ENCODE measurements at regions not wholly inside any gene's neighbourhood (a gene's known extent, or its start where the extent isn't known, plus 50 kb on each side); places are given as distances from the start of the nearest gene placed in this dataset.

GRCh38 chr2:40579247-40579646 is 127.4 kb upstream of the SLC8A1 start:
- no peak overlapping the region for H2AFZ ChIP-seq (ENCODE audit: low read length)
- TF ChIP-seq CTCF (conservative IDR thresholded peaks at IDR 0.05 in 1 of 2, IDR thresholded peaks at IDR 0.05 in 1 of 2; ENCODE audit: low read depth in 1 of 2, low read length in 2 of 2) (no peak), EZH2 (IDR thresholded peaks at IDR 0.05; ENCODE audit: low read length, missing control alignments) (no peak)
- no peak overlapping the region for H3K4me2 ChIP-seq (ENCODE audit: extremely low read depth, insufficient read depth, low read length)
- peaks cover 6% of the 10 kb centered on the region for H3K4me1 ChIP-seq (ENCODE audit: control insufficient read depth, extremely low read depth, insufficient read depth, low read length)
- no peaks in the 10 kb centered on the region for H4K20me1 ChIP-seq (ENCODE audit: control insufficient read depth, extremely low read depth, insufficient read depth, low read length)
- DNase-seq (ENCODE audit: low read depth in 2 of 2): peak in 1 of 2 donors; percentile 12
- no peaks in the 10 kb centered on the region for H3K79me2 ChIP-seq (ENCODE audit: control insufficient read depth, insufficient read depth, low read length)
- H3K27me3 ChIP-seq (ENCODE audit: control insufficient read depth, insufficient read depth, low read length): no peaks in the 10 kb centered on the region
- H3K4me3 ChIP-seq (replicated peaks in 1 of 4; ENCODE audit: control extremely low read depth in 1 of 4, insufficient read depth in 1 of 4, low read depth in 3 of 4, low read length in 4 of 4): no peak overlapping the region
- H3K9me3 ChIP-seq (ENCODE audit: control insufficient read depth, insufficient read depth, low read depth, low read length): no peaks in the 10 kb centered on the region
- no peak overlapping the region for H3K27ac ChIP-seq (ENCODE audit: insufficient read depth, low read length)
- no peaks in the 10 kb centered on the region for H3K36me3 ChIP-seq (ENCODE audit: control insufficient read depth, insufficient read depth, low read length)
- H3K9ac ChIP-seq (ENCODE audit: insufficient read depth, low read length): no peak overlapping the region

GRCh38 chr2:40584432-40584831 is 132.5 kb upstream of the SLC8A1 start:
- Histone ChIP-seq H3K9ac (ENCODE audit: insufficient read depth, low read length) (no peak overlapping the region), H2AFZ (ENCODE audit: low read length) (no peak overlapping the region), H3K4me2 (ENCODE audit: extremely low read depth, insufficient read depth, low read length) (no peak overlapping the region), H3K4me3 (replicated peaks in 1 of 4; ENCODE audit: control extremely low read depth in 1 of 4, insufficient read depth in 1 of 4, low read depth in 3 of 4, low read length in 4 of 4) (no peak overlapping the region), H4K20me1 (ENCODE audit: control insufficient read depth, extremely low read depth, insufficient read depth, low read length) (no peaks in the 10 kb centered on the region), H3K9me3 (ENCODE audit: control insufficient read depth, insufficient read depth, low read depth, low read length) (no peaks in the 10 kb centered on the region), H3K27me3 (ENCODE audit: control insufficient read depth, insufficient read depth, low read length) (no peaks in the 10 kb centered on the region), H3K4me1 (ENCODE audit: control insufficient read depth, extremely low read depth, insufficient read depth, low read length) (no peaks in the 10 kb centered on the region), H3K79me2 (ENCODE audit: control insufficient read depth, insufficient read depth, low read length) (no peaks in the 10 kb centered on the region), H3K27ac (ENCODE audit: insufficient read depth, low read length) (no peak overlapping the region), H3K36me3 (ENCODE audit: control insufficient read depth, insufficient read depth, low read length) (no peaks in the 10 kb centered on the region)
- TF ChIP-seq CTCF (conservative IDR thresholded peaks at IDR 0.05 in 1 of 2, IDR thresholded peaks at IDR 0.05 in 1 of 2; ENCODE audit: low read depth in 1 of 2, low read length in 2 of 2): no peak
- no peak for TF ChIP-seq EZH2 (IDR thresholded peaks at IDR 0.05; ENCODE audit: low read length, missing control alignments)
- DNase-seq (ENCODE audit: low read depth in 2 of 2): peak; percentile 4

GRCh38 chr2:40591774-40592173 is 139.9 kb upstream of the SLC8A1 start:
- Histone ChIP-seq H3K79me2 (ENCODE audit: control insufficient read depth, insufficient read depth, low read length) (no peaks in the 10 kb centered on the region), H3K27me3 (ENCODE audit: control insufficient read depth, insufficient read depth, low read length) (no peaks in the 10 kb centered on the region), H3K27ac (ENCODE audit: insufficient read depth, low read length) (no peak overlapping the region), H3K4me1 (ENCODE audit: control insufficient read depth, extremely low read depth, insufficient read depth, low read length) (no peaks in the 10 kb centered on the region), H3K36me3 (ENCODE audit: control insufficient read depth, insufficient read depth, low read length) (no peaks in the 10 kb centered on the region), H3K9me3 (ENCODE audit: control insufficient read depth, insufficient read depth, low read depth, low read length) (no peaks in the 10 kb centered on the region), H4K20me1 (ENCODE audit: control insufficient read depth, extremely low read depth, insufficient read depth, low read length) (no peaks in the 10 kb centered on the region), H3K4me3 (replicated peaks in 1 of 4; ENCODE audit: control extremely low read depth in 1 of 4, insufficient read depth in 1 of 4, low read depth in 3 of 4, low read length in 4 of 4) (no peak overlapping the region), H3K9ac (ENCODE audit: insufficient read depth, low read length) (no peak overlapping the region), H3K4me2 (ENCODE audit: extremely low read depth, insufficient read depth, low read length) (no peak overlapping the region), H2AFZ (ENCODE audit: low read length) (peak overlapping the region; percentile 27)
- DNase-seq (ENCODE audit: low read depth in 2 of 2): no peak
- TF ChIP-seq CTCF (conservative IDR thresholded peaks at IDR 0.05 in 1 of 2, IDR thresholded peaks at IDR 0.05 in 1 of 2; ENCODE audit: low read depth in 1 of 2, low read length in 2 of 2) (no peak), EZH2 (IDR thresholded peaks at IDR 0.05; ENCODE audit: low read length, missing control alignments) (no peak)

Measured in fibroblast of lung (primary cell).